ENCODE measurements at regions not wholly inside any gene's neighbourhood (a gene's known extent, or its start where the extent isn't known, plus 50 kb on each side); places are given as distances from the start of the nearest gene placed in this dataset.
A peak's percentile ranks its signal among the peaks of the same experiment; 100 is the strongest.
"Not testable (repeated sequence)": the region's sequence is repeated elsewhere in the genome, so short reads cannot be mapped to it uniquely, and the experiment has no call there.

DNA sequence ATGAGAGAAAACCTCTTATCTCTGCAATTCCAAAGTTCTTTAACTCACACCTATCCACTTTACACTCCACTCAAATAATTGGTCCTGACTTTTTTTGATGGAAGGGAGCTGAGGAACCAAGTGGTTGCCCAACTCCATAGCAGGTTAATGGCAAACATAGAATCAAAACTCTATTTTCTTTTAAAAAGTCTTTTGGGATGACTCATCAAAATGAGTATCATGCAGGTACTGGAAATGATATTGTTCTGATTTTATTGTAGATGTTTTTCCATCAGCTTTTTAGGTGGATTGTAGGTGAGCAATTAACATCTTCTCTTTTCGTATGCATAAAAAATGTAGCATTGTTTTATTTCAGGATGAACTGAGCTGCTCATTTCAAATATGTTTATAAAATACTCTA, 239.5 kb downstream of the SATB1 start:
- no peak for DNase-seq

DNA sequence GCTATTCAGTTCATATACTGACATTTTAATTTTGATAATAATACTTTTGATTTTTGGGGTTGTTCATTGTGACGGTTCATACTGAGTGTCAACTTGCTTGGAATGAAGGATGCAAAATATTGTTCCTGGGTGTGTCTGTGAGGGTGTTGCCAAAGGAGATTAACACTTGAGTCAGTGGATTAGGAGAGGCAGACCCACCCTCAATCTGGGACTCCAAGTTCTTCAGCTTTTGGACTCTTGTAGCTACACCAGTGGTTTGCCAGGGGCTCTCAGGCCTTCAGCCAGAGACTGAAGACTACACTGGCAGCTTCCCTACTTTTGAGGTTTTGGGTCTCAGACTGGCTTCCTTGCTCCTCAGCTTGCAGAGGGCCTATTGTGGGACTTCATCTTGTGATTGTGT, 242.2 kb downstream of the SATB1 start:
- DNase-seq: not testable (repeated sequence)

DNA sequence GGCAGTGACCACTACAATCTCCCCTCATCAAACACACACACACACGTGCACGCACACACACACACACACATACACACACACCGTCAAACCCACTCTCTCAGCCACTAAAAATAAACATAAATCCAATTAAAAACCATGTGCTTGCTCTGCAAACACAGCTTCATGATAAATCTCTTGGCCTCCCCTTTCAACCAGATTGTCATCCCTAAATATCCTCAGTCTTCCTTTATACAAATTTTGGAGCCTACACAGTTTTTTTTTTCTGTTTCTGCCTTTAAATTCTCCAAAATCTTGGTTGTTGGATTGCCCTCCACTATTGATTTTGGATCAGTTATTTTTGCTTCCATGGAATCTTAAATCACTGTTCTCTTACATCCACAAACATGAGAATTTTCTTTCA, 245.6 kb downstream of the SATB1 start:
- DNase-seq: no peak

DNA sequence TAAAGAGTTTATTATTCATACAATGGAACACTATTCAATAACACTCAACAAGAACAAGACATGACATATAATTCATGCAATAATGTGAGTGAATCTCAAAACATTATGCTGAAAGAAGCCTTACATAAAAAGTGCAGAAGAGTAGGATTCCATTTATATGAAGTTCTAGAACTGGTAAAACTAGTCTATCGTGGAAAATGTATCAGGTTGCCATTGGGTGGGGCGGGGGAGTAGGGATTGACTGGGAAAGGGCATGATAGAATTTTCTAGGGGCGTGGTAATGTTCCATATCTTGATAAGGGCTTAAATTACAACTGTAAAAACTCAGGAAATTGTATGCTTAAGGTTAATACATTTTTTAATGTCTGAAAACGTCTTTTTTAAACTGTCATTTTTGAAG, 247.9 kb downstream of the SATB1 start:
- no peak for DNase-seq

DNA sequence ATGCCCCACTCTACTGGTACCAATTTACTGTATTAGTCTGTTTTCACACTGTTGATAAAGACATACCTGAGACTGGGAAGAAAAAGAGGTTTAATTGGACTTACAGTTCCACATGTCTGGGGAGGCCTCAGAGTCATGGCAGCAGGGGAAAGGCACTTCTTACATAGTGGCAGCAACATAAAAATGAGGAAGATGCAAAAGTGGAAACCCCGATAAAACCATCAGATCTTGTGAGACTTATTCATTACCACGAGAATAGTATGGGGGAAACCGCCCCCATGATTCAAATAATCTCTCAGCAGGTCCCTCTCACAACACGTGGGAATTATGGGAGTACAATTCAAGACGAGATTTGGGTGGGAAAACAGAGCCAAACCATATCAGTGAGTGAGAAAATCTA, 251.2 kb downstream of the SATB1 start:
- DNase-seq: not testable (repeated sequence)

DNA sequence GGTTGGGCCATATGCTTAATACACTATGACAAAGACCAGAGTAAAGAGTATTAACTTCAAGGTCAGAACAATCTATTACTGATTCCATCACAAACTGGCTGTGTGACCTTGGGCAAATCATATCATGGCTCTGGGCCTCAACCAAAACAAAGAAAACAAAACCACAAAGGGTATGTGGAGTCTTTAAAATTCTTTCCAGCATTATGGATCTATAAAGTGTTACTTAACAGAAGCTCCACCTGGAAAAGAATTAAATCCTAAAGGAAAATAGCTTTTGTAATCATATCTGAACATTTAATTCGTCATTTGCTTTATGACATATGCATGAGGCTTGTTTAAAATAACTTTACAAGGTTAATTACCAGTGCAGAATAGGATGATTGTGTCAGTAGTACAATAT, 265.5 kb downstream of the SATB1 start:
- no peak for DNase-seq

DNA sequence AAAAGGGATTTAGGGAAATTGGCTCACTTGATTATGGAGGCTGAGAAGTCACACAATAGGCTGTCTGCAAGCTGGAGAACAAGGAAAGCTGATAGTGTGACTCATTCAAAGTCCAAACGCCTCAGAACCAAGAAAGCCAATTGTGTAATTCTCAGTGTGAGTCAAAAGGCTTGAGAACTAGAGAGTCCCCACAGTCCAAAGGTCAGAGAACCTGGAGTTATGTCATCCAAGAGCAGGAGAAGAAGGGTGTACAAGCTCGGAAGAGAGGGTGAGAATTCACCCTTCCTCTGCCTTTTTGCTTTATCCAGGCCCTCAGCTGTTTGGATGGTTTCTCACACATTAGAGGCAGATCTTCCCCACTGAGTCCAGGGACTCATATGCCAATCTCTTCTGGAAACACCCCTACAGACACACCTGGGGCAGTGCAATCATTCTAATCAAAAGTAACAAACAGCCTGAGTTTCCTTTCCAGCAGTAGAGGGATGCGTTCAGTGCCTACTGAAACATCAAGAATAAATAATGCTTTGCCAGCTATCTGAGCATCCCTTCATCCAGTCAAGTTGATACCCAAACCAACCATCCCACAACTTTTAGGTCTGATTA, 271.5 kb downstream of the SATB1 start:
- peak; percentile 66 for DNase-seq

DNA sequence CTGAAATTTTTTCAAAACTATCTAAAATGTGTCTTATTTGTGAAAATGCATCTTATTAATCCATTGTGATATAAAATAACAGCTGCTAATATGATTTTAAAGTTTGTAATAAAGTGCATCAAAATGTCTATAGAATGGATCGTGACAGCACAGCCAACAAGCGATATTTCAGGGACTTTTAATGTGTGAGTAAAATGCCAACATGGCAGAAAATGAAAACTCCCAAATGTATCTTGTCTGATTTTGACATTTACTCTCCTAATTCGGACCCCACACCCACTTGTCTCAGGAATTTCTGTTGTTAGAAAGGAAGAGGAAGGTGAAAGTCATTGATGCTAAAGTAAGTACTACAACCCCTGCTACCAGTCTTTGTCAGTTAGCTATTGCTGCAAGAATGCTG, 273.9 kb downstream of the SATB1 start:
- no peak for DNase-seq

DNA sequence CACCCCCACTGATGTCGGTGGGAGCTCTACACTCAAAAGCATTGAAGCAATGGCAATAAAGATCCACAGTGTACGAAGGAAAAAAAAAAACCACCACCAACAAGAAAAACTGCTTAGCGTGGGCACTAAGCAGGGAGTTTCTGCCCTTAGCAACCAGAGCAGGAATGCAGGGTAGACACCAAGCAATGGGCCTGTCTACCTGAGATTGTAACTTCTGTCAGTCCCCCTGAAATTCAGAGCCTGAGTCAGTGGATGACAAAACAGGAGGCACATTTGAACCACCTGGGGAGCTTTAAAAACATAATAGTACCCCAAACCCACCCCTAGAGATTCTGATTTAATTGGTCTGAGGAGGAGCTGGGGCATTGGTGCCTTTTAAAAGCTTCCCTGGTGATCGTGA, 275.2 kb downstream of the SATB1 start:
- no peak for DNase-seq

DNA sequence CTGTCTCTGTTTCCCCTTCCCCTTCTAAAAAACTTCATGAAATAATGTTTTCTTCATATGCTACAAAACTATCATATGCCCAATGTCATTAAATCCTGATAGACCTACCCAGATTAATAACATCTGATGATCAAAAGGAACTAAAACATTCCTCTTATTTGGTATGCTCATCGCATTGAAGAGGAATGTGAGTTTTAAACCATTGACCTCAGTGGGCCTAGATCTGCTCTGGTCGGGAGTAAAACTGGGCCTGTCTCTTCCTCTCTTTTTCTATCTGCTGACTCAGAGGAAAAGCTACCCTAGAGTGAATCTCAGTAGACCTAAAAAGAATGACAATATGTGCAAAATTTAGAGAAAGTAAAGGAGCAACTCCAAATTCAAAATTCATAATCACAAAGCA, 275.8 kb downstream of the SATB1 start:
- peak; percentile 57 for DNase-seq

DNA sequence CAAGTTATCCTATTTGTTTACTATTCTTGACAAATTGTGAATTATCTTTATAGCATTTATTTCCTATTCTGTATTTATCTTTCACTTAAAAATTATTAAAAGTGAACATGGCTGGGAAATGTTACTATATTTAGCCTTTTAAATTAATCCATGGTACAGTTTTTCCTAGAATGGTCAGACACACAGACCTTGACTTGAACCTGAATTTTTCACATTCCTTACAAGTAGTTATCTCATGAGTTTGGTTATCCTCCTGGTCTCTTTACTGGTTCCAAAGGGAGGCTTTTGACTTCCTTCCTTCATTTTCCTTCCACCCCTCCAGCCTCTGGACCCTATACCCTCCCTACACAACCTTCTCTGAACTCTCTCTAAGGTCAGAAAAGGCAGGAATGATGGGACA, 280.6 kb downstream of the SATB1 start:
- DNase-seq: peak; percentile 5

DNA sequence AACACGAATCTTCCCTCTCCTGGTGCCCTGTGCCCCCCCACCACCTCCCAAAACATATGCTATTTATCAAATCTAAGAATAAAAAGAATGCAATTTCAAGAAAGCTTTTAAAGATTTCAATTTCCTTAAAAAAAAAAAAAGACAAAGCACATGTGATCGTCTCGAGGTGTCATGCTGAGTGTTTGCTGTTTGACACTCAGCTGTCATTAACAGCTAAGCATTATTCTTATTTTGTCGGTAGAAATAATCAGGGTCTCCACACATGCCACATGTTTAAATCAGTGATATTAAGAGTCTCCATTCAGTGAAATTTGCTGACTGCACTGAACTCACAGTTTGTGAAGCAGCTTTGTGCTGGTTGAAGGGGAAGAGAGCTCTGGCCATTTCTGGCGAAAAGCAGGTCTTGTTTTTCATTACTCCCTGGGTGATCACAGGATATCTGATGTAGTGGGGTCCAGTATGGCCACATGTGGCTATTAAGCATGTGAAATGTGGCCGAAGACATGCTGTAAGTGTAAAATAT, 281.8 kb downstream of the SATB1 start:
- no peak for DNase-seq

DNA sequence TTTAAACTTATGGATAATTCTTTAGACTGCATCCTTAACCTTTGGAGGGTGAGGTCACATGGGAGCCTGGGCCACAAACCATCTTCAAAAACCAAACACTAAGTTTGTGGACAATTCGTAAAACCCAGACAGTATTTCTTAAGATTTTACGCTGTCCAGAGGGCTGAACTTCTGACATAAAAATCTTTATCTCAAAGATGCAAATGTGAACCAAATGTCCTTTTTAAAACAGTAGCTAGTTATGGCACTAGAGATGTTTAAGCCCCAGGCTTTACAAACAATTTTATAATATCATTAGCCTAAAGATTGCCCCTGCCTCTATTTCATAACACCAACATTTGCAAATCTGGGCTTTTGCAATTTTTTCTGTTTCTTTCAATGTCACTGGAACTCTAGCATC, 287.2 kb downstream of the SATB1 start:
- no peak for DNase-seq

DNA sequence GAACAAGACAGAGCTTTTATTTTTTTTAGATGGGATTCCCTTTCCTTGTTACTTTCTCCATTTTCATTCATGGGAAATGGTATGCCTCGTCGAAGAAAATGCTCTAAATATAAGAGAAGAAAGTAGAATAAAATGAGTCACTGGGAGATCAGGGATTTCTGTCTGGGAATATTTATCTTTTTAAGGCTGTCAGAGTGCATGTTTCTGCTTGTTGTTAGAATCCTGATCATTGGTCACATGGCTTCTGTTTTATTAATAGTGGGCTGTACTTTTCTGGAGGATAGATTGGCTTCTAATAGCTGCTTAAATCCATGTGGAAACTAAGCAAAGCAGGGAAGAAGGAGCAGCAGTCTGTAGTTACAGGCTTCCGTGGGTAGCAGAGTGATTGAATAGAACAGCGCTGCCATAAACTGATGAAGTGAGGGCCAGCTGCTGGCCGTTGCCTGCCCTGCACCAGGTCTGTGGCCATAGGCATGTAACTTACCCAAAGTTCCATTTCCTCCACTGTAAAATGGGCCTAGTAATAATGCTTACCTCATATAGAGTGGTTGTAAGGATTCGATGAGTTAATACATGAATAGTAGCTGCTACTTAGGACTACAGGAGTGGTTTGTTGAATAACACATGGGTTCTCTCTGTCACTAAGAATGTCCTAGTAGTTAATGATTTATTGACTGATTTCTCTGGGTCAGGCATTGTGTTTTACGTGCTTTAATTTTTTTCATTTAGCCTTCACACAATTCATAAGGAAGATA, 289.9 kb downstream of the SATB1 start:
- peak; percentile 16 for DNase-seq

DNA sequence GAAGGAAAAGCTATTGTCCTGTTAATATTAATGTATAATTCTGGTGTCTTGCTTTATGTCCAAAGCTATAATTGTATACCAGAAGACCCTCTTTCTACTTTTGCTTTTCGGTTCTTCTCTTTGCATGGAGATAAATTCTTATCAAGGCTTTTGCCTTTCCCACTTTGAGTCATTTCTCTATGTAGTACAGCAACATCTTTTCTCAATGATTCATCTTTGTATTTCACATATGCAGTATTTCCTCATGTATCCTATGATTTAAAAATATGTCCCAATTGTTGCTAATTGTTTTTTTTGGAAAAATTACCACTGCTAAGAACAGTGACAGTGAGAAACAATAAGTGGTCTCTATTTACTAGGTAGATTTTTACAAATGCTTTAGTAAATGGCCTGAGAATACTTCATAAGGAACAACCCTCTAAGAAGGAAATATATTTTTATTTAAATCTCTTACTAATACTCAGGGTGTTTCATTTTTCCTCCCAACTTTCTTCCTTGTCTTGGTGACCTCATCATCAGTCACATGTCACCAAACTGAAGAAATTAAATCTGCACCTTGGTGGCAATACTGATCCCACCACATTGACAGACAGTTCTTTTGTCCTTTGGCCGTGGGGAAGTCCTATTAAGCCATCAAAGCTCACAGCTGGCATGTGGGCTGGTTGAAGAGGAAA, 290.6 kb downstream of the SATB1 start:
- DNase-seq: peak; percentile 61

DNA sequence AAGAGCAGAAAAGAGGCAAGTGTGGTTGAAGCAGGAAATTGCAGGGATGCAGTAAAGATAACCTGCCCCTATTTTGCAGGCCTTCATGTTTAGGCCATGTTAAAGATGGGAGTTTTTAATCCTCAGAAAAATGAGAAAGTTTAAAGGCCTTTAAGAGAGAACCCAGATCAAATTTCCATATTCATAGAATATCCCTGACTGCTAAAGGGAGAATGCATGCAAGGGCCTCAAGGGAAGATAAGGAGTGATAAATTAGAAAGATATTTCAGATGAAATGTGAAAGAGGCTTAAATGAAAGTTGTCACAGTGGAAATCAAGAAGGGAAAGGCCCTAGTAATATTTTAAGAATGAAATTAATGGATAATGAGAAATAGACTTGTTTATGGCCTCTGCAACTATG, 292.1 kb downstream of the SATB1 start:
- no peak for DNase-seq

DNA sequence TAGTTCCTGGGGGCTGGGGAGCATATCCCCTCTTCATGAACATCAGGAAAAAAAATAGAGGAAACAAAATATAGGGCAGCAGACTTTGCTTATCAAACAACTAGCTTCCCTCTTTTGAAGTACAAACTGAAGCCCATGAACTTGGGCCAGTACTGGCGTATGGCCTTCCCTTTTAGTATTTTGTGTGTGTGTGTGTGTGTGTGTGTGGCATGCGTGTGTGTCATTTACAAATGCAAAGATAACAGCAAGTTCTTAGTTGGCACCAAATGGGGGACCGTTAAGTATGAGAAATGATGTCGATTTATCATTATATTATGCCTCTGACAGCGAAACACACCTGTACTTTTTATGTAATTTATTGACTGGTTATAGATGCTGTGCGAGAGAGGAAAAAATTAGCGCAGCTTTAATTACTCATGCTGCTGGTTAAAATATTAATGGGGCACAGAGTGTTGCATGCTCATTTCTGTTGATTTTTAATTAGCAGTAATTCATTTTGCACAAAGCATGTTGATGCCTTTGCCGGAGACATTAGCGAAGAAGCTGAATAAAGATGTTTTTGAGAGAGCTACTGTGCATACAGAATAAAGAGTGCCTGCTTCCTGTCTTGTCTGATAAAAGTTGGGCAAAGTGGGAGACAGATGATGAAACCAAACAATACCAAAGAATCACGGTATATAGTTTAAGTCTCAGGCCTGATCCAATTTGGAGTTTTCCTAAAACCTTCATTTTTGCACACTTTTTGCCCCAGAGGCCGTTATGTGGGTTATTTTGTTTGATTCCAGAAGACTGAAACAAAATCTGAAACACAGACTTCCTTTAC, 297.1 kb downstream of the SATB1 start:
- no peak for DNase-seq

DNA sequence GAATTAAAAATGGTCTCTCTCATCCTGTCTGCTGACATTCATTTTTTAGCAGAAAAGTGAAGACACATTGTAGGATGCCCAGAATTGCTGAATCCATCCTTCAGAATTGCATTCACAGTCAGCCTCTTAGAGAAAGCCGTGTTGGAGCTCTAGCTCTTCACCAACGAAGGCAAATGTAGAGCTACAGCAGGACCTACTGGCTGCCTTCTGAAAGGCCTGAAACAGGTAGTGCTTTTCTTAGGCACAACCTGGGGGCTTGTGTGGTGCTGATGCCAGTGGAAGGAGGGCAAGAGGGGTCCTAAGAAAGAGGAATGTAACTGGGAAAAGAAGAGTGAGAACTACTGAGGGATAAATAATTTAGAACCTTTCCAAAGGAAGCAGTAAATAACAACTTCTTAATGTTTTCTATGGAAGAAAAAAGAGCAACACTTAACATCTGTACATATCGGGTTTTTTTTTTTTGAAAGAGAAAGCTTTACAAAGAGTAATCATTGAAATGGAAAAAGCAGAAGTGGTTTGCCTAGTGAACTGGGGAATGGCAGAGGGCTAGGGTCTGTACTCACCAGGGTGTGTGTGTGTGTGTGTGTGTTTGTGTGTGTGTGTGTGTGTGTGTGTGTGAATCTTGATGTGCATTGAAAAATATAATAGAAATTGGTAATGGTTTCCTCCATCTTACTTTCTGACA, 297.8 kb downstream of the SATB1 start:
- no peak for DNase-seq

DNA sequence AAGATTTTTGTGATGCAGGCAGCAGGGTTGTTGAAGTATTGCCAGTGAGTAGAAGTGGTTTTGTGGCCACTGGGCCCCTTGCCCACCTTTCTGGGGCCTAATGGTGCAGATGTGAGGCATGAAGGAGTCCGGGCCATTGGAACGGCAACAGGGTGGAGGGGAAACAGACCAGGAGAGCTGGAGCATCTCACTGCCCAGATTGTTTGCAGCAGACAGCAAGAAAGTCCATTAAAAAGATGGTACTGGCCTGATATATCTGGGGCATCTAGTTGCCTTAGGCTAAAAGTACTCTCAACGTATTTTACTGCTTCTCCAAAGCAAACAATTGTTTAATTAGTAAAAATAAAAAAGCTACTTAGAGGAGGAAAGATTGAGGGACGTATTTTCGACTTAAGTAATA, 298.4 kb downstream of the SATB1 start:
- DNase-seq: no peak

DNA sequence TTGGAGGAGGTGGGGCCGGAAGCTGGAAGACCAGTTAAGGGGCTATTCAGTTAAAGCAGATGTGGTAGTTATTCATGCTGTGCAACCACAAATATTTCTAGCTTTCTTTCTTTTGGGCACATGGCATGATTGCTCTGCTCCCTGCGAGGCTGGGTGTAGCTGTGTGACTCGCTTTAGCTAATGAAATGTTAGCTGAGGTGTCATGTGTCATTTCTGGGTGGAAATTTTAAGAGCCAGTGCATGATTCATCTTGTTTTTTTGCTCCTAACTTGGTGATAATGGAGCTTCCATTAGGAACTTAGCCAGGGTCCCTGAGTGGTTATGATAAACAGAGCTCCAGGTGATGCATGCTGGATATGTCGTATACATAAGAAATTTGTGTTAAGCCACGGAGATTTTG, 300.6 kb downstream of the SATB1 start:
- peak; percentile 90 for DNase-seq

DNA sequence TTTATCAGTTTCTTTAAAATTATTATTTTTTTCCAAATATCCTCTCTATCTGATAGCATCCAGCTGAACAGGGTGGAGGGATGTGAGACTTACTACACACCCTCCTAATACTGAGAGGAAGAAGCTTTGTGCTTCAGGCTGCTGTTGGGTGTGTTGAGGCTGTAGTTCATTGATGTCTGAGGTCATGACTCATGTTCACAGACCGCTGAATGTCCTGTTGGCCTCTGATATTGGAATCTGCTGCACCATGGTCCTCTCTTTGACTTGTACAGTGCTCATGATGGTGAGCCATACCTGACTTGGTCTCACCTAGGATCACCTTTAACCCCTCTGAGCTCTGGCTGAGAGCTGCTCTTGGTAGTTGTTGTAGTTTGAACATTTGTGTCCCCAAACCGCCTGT, 302.9 kb downstream of the SATB1 start:
- DNase-seq: no peak

DNA sequence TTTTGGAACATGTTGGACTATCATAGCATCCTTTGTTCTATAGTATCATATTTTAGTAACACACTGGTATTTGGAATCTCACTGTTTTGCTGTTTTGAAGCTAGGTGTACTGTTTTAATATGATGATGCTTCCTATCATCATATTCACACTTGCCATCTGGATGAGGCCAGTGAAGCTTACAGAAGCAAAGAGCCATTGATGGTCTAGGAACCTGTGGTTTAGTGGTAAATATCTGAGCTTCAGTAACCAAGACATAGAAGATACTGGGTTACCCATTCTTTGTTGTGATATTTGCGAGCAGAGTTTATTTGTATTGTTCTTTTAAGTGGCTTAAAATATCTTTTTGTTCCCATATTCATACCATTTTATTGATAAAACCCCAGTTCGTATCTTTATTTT, 304.1 kb downstream of the SATB1 start:
- DNase-seq: no peak

DNA sequence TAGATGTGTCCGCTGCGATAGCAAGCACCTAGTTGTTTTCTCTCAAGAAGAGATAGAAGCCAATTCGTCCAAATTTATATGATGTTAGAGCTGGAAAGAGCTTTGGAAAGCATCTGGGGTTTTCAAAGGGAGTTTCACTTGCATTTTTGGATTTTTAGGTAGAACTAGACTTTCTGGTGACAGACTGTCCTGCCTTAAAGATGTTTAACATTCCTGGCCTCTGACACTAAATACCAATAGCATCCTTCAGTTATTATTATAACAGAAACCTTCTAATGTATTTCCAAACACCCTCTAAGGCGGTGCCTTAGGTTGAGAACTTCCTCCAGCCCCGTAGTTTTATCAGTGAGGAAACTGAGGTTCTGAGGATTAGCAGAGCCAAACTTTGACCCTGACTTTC, 305.3 kb downstream of the SATB1 start:
- peak; percentile 14 for DNase-seq
